HG03159 (cell line): ENCODE measurements at regions not wholly inside any gene's neighbourhood (a gene's known extent, or its start where the extent isn't known, plus 50 kb on each side); places are given as distances from the start of the nearest gene placed in this dataset.

Experiments
- ATAC-seq: cut with Tn5 transposase; IDR thresholded peaks from one replicate; pipeline ENCODE4 v1.9.1; 2021; ENCODE audit warnings: mild to moderate bottlenecking, moderate library complexity; ENCODE audit not compliant: unreplicated experiment

DNA sequence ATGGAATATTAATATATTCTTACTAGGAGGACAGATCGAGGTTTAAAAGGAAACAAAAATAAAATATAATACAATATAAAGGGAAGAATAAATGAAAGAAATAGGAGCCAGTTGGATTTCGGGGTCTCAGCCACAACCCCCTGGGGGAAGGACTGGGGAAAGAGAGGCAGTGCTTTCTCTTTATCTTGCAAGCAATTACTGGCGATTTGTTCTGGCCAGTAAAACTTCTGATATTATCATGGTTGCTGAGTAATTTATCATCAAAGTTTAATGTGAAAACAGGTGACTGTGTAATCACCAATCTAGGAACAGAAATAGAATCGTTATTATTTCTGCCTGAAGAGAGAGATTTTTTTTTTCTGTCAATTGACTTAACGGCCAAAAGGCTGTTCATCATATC, 917.7 kb upstream of the CELF4 start:
- no peak for ATAC-seq

DNA sequence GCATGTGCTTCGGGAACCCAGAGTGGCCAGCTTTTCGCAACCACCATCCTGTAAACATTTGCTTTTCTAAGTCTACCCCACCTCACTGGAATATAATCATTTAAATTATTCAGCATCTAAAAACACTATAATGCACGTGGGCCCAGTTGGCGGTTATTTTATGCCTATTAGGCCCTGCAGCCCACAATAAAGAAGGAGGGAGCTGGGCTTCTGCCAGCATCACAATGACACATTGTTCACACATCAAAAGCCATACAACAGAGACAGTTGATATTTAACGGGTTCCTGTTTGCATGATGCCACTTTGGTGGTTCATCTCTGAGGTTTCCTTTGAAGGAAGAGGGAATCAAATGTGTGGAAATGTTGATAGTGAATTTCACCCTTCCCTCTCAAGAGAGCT, 916.0 kb upstream of the CELF4 start:
- no peak for ATAC-seq

DNA sequence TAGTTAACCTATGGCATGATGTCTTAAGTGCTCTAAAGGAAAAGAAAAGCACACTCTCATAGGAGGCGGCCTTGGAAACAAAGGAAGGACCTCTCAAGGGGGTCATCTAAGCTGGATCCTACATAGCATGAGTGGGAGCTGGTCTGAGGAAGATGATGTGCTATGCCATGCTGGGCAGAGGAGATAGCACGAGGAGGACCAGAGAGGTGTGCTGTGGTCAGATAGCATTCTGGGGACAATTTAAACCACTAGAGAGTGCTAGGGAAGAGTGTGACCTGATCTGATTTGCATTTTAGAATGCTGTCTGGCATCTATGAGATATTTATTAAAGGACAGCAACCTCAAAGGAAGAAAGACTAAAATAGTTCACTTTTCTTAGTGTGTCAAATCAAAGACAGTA, 910.1 kb upstream of the CELF4 start:
- ATAC-seq, result no peak

DNA sequence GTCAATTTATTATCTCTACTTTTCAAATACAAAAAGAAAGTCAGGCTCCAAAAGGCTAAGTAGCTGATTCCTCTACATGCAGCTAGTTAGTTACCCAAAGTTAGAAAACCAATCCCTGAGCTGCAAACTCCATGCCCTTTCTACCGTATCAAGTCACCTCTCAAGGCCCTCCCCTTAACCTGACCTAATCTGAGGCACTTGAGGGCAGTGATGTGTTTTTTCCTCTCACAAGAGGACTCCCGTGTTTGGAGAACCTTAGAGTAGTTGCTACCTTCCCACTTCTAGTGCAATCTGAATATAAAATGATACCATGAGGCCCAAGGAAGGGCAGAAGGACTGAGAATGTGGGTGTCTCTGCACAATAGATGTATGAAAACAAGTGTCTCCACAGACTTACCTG, 907.9 kb upstream of the CELF4 start:
- ATAC-seq, result no peak

DNA sequence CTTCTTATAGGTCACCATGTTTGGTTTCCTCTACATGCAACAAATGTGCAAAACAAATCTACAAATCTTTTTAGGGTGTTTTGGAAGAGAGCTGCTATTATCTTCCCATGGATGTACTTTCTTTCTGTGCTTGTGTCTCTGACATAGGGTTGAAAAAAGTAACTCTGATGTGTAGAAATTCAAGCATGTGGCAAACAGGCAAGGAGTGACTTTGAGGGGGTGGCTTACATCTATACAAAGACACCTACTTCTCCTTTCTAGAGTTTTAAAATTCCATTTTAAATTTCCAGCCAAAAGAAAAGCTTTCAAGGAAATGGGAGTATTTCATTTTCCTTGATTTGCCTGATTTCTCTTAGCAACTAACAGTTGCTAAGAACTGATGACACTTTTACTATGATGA, 904.8 kb upstream of the CELF4 start:
- no peak for ATAC-seq

DNA sequence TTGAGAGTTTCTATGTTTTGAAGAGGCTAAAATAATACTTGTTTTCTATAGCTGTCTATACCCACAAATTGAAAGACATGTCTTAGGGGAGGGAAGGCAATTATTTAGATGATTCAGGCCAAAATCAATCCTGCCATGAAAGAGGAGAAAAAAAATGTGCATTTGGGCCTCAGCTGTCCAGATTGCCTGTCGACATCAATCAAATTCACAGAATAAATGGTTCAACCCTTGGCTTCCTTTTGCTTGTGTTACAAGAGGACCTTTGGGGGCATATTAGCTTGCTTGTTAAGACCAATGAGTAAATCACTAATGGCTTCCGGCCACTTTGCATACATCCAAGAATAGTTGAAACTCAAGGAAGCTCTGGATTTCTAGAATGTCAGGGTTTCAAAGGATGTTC, 900.8 kb upstream of the CELF4 start:
- no peak for ATAC-seq

DNA sequence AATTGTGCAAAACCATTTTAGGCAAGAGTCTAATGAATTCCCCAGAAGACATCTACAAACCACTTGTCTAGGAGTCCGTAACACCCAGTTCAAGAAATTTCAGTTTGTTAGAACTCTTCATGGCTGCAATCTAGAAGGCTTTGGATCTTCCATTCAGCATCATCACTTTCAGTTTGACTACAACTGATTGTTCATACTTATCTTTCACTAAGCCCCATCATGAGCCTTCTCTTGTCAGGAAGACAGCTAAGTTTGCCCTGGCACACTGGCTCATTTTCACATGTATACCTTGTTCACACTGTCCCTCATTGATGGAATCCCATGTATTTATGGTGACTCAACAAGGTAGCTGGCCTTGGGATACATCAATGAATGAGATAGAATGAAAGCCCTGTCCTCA, 898.4 kb upstream of the CELF4 start:
- ATAC-seq, result no peak

DNA sequence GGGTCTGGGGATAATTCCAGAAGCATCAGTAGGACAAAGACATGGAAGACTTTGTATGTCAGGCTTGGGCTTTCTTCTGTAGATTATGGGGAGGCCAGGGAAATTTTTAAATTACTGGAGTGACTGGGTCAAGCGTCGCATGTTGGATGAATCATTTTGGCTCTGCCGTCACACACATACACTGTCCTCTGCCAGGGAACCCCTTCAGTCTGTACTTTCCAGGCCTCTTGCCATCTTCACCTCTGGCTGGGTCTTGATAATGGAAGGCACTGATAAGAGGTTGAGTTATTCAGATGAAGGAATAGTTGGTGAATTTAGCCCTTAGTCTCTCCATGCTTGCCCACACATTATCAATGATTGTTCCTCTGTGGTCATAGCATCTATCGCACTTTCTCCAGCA, 895.1 kb upstream of the CELF4 start:
- ATAC-seq, result no peak

DNA sequence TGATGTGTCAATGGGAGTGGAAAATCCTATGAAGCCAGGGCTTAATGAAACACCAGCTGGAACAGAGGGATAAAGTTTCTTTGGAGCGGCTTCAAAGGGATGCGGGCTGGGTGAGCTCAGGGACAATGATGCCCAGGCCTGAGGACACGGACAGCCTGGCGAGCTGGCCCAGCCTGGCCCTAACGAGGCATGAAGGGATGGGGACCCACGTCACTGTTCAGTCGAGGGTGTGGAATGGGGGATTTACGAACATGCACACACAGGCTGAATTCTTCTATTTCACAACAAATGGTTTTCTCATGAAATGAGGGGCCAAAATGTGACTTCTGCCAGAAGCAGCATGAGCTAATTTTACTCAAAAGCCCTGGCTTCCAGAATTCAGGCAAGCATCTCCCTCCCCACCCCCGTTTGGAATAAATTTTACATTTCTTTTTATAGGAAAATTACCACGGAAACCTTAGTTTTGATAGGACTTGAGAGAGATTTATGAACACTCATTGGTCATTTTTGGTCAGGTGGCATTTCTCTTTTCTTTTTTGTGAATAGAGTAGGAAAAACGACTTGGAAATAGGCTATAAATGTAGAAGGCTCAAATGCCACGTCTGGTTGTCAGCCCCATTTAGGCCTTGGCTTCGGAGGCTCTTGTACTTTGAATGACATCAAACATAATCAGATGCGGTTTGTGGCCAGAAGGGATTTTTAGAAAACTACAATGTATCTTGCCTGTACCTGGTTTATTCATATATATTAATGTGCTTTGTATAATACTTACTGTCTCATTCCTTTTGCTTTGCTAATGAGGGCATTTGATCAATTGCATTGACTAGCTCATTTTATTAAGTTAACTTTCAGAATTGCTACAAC, 893.8 kb upstream of the CELF4 start:
- no peak for ATAC-seq

DNA sequence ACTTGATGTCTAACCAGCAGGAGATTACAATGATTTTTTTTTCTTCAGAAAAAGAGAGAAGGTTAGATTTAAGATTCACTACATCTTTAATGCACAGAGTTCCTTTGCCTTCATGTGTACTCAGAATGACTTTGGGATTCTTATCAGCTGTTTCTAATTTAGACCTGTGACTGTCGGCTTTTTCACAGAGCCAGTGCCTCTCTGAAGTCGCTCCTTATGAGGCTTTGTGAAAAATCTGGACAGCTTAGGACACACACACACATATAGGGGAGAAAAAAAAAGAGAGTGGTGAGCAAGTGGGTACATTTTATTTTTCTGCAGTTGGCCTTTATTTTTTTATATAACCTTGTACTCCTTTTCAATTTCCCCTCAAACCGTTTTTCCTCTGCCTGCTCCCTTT, 893.1 kb upstream of the CELF4 start:
- ATAC-seq, result no peak

DNA sequence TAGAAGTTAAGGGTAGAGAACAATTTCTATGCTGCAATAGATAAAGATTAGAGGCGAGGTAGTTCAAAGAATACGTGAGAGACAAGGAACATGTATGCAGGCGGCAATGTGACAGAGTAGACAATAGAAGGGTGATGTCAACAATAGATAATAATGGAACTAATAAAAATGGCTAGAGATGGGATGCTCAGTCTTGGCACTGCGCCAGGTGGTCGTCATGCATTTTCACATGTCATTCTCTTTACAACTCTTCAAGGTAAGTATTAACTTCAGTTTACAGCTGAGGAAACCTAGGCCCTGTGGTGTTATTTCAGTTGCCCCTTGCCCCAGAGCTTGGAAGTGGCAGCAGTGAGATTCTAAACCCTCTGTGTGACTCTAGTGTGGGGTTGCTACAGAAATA, 890.7 kb upstream of the CELF4 start:
- no peak for ATAC-seq

DNA sequence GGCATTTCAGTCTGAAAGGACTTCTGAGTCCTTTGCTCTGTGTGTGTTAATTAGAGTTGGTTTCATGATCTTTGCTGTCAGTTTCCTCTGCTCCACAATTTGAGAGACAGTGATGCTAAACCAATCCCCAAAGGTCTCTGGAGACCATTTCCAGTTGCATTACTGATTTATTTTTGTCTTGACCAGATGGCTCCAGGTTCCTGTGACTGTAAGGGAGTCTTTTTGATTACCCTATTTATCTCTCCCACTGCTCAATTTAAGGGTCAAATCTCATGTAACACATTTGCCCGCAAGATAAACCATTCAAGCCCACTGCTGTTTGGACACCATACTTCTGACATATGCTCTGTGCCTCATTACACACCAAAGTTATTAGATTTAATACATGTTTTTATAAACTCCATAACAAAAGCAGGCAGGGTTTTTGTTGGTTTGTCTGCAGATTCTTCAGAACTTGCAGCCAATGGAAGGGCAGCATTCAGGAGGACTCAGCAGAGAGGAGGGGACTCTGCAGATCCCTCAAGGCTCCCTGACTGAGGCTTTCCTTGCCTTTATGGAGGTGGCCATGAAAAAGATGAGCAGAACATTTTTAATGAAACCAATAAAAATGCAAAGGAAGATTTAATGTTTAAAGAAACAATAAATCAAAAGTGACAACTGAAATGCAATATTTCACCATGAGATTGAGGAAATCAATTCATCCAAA, 889.3 kb upstream of the CELF4 start:
- ATAC-seq, result no peak

DNA sequence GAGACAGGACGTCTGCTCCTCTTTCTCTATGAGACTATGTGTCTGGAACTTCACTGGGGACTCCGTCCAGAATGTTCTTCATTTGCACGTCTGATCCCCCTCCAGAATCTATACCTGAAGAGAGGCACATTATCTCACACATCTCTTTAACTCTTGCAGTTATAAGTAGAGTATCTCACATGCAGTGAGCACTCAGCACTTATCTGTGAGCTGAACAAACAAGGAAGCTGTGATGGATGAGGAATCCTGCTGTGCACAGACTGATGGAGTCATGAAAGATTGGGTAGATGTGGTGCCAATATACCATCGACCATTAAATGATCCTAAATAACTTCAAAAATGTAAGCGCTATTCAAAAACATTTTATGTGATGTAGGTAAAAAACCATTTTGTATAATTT, 888.3 kb upstream of the CELF4 start:
- ATAC-seq, result no peak

DNA sequence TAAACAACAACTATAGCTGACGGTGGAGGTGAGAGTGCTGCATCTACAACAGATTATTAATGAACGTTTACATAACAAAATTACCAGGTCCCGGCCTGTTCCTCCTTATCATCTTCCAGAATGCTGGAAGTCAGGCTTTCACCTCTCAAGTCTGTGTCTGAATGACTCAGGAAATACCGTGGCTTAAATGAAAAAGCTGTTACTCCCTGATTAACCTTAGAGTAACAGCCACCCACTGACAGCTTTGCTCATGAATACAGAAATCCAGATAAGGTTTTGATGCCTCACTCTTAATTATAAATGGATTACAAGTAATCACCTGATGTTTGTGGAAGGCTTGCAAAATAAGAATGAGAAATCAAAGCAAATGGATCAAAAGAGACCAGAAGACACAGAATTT, 885.3 kb upstream of the CELF4 start:
- no peak for ATAC-seq

DNA sequence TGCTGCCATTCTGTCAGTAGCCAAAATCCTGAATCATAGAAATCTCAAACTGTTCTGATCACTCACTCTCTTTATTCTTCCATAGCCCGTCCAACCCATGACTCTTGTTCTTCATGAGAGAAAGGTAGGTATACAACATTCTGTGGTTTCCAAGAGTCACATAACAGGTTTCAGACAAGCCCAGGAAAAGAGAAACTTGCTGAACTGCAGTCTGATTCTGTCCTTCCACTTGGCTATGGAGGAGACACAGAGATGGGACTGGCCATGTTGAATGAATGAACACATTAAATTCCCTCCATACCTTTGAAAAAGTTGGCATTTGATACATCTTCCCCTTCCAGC, 880.2 kb upstream of the CELF4 start:
- ATAC-seq, result no peak

DNA sequence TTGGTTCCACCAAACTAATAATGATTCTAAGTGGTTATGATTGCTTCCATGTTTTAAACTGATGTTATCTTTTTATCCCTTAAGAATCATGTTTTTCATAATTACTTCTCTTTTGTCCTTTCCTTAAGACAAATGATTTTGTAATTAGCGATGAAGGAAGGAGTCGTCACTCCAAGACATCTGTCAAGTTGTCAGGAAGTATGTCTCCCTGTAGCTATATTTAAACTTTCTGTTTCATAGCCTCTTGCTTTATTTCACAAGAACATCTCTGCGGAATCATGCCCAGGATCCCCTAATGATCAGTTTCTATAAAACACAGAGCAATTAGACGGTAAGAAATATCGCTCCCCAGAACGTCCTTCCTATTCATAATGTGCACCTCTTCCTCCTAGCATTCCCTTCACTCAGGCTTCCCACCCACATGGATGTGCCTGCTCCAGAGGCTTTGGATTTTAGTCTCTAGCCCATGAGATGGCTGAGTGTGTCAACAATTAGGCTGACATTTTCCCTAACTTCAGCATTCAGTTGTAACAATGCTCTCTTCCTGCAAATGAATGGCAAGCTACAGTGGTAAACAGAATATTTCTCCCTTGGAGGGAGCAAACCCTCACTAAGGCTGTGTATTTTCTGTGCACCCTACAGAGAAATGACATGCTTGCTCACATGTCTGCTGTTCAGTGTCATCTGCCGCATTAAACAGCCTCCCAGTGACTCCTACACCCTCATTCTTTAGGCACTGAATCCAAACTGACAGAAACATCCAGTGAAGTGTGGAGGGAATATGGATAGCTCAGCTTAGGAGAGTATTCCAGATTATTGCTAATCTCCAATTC, 879.6 kb upstream of the CELF4 start:
- no peak for ATAC-seq

DNA sequence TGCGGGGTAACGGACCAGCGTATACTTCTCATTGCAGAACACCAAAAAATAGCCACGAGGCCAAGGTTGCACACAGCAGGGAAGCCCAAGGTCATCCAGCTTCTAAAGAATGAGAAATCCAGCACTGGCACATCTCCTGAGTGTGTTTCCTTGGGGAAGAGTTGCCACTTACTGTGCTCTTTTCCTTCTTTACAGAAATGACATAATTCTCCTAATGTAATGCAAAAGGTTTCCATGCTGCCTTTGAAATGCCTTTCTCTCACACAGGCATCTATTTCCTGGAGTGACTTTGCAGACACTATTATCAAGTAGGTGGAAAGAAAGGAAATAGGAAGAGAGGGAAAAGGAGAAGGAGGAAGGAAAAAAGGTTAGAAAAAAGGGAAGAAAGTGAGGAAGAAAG, 862.1 kb upstream of the CELF4 start:
- ATAC-seq, result no peak

DNA sequence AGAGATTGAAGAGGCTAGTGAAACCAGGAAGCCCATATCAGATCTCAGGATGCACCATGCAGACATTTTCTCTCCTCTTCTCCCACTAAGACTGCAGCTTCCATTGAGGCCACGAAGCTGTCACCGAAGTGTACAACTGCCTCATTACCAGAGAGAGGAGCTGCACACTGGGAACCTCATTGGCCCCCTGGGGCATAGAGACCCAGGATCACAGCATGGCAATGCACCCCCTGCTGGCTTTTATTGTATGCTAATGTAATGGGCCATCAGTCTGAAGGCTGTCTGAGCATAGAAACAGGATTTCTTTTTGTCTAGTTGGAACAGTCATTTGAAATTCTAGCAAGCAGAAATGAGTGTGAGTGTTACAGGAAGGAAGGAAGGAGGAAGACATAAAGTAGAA, 861.6 kb upstream of the CELF4 start:
- no peak for ATAC-seq

DNA sequence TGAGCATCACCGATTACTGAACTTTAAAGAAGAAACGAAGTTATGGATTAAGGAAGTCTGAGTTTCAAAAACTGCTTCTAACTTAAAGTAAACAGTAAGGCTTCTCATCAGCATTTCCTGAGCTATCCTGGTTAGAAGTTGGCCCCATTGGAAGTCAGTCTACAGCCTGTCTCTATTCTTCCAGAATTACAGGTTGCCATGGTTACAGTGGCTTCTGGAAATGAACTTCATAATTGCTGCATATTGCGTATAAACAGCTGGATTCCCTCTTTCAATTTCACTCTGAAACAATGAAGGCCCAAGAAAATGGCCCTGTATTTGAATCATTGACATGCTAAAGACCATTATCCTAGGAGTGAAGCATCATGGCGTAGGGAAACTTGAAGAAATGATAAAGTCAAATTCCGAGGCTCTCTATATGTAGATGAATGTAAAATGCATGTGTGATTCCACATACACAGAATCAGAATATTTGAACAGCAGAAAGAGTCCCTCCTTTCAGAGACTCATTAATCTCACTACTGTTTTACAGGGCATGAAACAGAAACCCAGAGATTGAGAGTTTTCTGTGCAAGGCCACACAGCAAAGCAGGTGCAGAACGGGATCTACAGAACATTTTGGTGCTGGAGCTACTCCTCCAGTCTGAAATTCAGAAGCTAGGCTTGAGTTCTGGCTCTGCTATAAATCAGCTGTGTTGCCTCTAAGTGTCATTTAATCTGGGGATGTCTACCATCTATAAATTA, 856.4 kb upstream of the CELF4 start:
- no peak for ATAC-seq

DNA sequence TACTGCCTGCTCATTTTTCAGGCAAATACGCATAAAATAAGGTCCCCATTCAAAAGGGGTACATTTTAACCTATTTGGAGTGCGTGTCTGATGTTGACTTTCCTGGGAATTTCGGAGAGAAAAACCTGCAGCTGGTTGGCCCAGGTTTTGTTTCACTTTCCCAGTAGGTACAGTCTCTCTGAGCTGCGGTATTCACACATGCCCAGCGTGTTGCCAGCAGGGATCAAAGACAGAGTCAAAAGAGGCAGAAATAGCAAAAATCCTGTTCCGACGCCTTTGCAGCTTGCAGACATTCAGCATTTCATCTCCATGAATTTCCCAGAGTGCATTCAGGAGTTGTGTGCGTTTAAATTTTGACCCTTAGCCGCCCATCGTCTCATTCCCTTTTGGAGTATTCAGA, 855.4 kb upstream of the CELF4 start:
- no peak for ATAC-seq

DNA sequence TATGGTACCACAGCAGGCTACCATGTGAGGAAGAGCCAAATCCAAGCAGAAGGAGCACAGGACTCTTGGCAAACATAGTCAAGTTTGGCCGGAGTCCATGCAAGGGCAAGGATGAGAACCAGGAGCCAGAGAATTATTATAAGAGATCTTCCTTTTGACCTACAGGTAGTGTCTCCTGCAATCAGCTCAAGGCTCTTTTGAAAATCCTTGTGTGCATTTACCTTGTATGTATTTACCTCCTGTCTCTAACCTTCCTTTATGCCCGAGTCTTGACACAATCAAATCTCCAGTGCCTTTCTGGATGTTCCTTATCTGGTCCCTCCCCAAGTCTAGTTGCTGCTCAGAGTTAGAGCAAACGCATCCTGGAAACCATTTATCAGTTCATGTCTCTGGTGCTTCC, 855.0 kb upstream of the CELF4 start:
- no peak for ATAC-seq
